NCI-H345 (cell line): ENCODE measurements at regions not wholly inside any gene's neighbourhood (a gene's known extent, or its start where the extent isn't known, plus 50 kb on each side); places are given as distances from the start of the nearest gene placed in this dataset.
A peak's percentile ranks its signal among the peaks of the same experiment; 100 is the strongest.

ENCODE experiments used
- DNase-seq: peaks from one replicate; lab custom pipeline; 2025; lab: John Stamatoyannopoulos, UW

DNA sequence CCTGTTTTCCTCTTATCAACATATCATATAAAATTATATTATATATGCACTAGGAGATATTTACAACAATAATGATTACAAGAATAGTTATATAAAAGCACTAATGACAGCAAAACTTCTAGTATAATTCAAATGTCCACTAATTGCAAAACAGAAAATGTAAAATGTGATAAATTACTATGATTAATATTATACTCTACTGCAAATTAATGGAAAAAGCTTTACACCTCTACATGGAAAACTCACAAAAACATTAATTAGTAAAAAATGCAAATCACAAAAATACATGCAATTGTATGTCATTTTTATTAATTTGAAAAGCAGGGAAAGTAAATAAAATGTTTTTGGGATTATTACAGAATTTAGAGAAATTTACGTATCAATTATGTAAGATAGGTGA is 681.0 kb upstream of the PCDH20 start:
- DNase-seq, result no peak

DNA sequence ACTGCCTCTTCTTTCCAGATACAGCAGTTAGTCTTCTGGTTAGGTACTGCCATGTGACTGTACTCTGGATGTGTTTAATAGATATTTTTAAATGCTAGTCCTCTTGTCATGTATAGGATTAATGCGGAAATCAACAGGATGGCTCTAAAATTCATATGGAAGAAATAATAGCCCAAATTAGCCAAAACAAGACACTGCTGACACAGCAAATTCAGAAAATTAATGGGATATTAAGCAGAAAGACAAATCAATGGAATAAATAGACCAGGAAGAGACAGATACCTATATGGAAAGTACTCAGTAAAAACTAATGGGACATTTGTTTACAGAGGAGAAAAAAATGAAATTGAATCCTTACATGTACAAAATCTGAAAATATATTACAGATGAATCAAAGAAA is 679.3 kb upstream of the PCDH20 start:
- DNase-seq, result no peak

GRCh38 chr13:62093984-62094780 is 678.5 kb upstream of the PCDH20 start:
- DNase-seq, result no peak

- no peak for DNase-seq
These were observed 677.3 kb upstream of the PCDH20 start for GRCh38 chr13:62092949-62093348.

GRCh38 chr13:62092536-62092935 is 676.9 kb upstream of the PCDH20 start:
- DNase-seq, result no peak

DNA sequence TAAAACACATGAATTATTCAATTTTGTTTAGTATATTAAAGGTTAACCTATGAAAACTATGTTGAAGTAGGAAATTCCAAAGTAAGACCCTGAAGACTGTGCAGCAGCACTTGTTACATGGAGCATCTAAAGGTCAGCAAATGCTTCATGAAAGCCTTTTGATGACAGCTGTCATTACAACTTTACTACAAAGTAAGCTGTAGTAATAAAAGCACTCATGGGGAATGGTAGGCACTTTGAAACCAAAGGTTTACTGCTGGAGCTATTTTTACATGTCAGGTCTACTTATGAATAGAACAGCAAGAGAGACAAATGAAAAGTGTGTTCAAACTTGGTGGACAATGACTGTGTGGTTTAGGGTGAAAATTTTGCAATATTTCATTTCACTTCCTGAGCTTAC is 672.5 kb upstream of the PCDH20 start:
- no peak for DNase-seq

GRCh38 chr13:62087124-62087523 is 671.5 kb upstream of the PCDH20 start:
- DNase-seq, result no peak

DNA sequence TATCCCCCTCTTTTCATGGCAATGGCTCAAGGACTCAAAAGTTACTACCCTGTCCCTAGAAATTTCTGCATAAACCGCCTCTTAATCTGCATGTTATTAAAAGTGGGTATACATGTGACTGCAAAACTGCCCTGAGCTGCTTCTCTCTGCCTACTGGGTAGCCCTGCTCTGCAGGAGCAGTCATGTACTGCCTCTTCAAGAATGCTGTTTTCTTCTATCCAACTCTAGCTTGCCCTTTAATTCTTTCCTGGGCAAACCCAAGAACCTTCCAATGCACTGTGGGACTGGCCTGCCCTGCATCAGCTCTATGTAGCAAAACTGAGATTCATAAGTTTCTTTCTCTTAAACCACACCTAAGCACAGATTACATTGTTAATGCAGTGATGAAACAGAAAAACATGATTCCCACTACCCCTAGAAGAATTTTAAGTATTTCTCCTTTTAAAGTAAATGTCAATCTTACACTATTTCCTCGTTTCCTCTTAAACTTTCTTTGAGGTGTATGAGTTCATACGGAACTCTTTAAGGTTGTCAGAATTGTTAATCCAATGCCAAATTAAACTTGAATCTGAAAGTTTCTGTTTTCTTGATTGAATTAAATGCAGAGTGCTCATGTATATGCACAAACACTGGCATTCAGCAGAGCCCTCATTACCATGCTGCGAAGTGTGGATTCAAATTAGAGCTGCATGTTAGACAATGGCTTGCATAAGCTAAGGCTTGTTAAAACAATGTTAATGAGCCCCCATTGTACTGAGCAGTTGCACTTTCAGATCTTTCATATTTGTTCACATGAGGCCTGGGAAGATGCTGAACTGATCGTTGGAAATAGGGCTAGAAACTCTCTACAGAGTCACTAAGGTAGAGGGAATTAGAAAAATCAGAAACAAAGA is 669.9 kb upstream of the PCDH20 start:
- DNase-seq, result no peak

DNA sequence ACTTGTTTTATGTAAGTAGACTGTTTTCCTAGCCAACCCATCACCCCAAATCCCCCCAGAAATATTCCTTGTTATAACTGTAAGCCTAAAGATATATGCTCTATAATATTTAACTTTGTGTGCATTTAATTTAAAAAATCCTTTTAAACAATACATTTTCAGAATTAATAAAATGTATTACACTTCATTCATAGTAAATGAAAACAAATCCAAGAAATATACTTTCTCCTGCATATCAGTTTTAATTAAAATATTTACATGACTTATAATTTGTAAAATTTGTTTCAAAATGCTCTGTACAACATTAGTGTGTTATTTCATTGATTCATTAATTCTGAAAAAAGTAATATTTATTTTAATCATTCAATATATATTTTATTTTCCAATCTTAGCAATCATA is 669.1 kb upstream of the PCDH20 start:
- no peak for DNase-seq

DNA sequence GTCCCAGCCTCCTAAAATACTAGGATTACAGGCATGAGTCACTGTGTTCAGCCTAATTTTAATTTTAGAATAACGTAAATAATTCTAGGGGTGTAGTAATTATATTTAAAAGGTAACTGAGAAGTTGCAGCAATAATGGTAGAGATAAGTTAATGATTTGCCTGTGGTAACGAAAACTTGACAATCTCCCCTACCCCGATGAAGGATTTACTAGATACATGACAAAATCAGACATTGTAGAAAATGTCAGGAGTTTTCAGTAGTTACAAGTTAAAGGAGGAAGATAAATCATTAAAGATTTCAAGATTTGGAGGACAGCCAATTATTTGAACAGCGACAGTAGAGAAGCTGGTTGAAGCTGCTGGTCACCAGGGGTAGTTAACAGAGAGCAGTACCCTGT is 652.2 kb upstream of the PCDH20 start:
- no peak for DNase-seq

DNA sequence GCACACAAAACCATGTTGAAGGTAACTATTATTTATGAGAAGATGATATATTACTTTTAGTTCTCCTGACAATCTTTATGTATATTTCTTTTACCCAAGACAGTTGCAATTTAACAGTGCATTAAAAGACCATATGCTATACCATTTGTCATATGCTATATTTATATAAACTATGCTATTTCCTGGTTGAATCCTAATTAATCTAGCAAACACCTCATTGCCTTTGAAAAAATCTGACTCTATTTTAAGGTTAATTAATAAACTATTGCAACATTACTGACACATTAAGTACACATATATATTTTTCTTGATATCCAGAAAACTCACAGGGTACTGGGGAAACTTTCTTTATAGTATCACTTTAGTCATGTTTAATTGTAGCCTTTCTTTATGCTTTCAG is 649.4 kb upstream of the PCDH20 start:
- DNase-seq, result no peak

- no peak for DNase-seq
These were observed 646.1 kb upstream of the PCDH20 start for GRCh38 chr13:62061751-62062150.

GRCh38 chr13:62060570-62060969 is 644.9 kb upstream of the PCDH20 start:
- no peak for DNase-seq

GRCh38 chr13:62057286-62057685 is 641.6 kb upstream of the PCDH20 start:
- DNase-seq, result no peak

DNA sequence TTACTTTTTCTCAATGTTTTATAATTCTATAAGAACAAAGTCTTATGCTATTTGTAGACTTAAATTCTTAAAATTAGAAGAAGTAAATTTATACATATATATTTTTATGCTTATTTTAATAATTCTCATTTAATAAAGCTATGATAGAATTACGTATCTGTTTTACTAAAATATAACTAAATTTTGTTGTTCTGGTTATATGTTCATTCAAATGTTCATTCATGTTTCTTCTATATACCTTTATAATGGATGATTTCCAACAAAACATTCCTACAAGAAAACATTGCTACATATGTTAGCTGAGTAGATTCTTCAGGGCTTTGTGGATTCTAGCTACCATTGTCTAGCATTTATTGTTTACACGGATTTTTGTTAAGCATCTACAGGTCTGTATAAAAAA is 634.3 kb upstream of the PCDH20 start:
- no peak for DNase-seq

- DNase-seq, result no peak
These were observed 630.9 kb upstream of the PCDH20 start for GRCh38 chr13:62046512-62046911.

DNA sequence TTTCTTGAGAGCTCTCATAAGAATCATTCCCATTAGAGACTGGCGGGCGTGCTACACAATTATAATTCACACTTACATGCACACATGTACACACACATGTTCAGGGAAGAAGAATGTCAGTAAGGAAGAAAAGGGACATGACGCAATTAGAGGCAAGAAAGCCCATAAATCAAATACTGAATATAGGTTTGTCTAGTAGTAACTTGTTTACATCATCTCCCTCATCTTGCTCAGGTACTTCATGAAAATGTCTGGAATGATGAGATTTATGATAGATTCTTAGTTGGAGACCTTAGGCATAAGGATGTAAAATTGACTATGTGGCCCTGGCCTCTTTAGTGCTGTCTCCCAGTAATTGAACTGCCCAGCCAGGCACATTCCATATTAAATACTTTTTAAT is 628.0 kb upstream of the PCDH20 start:
- DNase-seq, result no peak

GRCh38 chr13:62040806-62041205 is 625.2 kb upstream of the PCDH20 start:
- peak; percentile 49 for DNase-seq

DNA sequence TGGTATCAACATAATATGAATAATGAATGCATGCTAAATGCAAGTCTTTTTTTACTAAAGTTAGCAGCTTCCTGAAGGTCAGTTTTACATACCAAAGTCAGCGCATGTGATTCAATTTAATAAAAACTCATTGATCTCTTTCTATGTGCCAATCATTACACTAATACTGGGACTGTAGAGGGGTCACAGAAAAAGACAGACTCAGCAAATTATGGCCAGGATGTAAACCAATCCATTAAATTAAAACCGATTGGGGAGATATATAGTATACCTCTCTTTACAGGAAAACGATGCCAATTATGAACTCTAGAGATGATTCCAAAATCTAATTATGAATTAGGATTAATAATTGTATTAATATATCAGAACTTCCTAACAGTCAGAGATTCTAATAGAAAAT is 624.4 kb upstream of the PCDH20 start:
- DNase-seq, result no peak

DNA sequence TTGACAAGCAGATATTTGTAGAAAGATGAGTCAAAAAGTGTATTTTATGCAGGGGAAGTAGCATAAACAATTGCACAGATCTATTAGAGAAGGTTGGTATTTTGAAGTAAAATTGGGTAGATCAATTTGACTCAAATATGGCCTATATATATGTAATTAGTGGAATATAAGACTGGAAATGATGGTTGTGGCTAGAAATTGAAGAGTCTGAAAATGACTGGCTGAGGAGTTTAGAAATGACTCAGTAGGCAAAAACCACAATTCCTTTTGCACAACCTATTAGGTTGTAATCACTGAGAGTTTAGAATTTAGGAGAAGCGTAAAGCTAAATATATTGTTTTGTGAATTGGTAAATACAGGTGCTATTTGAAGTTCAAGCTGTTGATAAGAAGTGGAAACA is 622.6 kb upstream of the PCDH20 start:
- DNase-seq, result no peak

DNA sequence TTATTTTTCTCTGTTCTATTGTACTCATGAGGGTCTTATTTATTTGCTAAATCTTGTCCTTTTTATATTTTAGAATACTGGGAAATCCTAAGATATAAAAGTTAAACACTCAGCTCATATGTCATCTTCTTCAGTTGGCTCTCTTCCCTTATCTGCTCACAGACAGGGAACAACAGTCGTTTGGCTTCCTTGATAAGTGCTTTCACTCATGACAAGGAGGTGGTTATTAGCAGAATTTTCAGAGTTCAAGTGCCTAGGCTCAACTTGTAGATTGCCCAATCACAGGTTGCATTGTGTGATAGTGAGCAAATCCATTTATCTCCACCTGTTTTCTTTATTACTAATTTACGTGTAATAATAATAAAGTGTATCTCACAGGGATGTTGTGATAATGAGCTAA is 620.3 kb upstream of the PCDH20 start:
- no peak for DNase-seq

DNA sequence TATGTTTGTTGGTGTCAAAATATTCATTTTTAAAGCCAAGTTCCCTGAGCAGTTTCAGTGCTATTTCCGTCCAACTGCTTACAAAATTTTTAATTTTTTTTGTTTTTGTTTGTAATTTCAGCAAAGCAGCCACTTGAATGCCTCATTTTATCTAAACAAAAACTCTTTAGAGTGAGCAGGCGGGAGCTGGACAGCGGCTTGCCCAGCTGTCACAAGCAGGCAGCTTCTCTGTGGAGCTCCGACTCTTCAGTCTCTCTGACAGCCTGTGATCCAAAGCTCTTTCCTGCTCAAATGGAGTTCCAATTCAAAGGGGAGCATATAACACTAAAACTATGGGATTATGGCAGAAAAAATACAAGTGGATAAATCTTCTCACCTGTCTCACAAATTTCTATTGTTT is 618.3 kb upstream of the PCDH20 start:
- DNase-seq, result no peak

DNA sequence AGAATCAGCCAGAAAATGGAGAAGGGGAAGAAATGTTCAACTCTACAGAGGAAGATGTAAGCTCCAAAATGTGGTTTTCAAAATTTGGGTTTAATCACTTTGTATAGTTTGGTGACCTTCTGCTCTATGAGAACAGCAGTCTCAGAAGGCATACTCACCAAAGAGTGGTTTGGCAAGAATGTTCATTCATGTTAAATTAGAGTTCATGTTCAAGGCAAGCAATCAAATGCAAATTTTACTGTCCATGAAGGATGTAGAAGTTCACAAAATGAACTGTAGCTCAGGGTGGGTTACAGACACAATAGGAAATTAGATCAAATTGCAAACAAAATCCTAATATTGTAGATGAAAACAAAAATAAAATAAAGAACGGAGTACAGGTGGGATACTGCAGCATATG is 606.7 kb upstream of the PCDH20 start:
- no peak for DNase-seq
